ENCODE measurements at regions not wholly inside any gene's neighbourhood (a gene's known extent, or its start where the extent isn't known, plus 50 kb on each side); places are given as distances from the start of the nearest gene placed in this dataset.

GRCh38 chr11:80846442-80846841, 1405.6 kb upstream of the TENM4 start:
- no peaks in the 10 kb centered on the region for H3K36me3 ChIP-seq (ENCODE audit: insufficient read depth, low read length)
- no peak for TF ChIP-seq CTCF (IDR thresholded peaks at IDR 0.05)
- POLR2A ChIA-PET = interaction anchor here (0.5 kb wide), 1 partner anchor 14 kb away, joined by 3 read pairs; no protein-coding TSS in a partner anchor
- H3K27me3 ChIP-seq (ENCODE audit: control insufficient read depth in 1 of 2, insufficient read depth in 2 of 2, low read length in 2 of 2) = no peaks in the 10 kb centered on the region
- H3K36me3 Mint-ChIP-seq (ENCODE audit: low read depth) = no peaks in the 10 kb centered on the region
- DNase-seq (no peak), ATAC-seq (ENCODE audit: poor library complexity) (no peak)
- peaks cover 0 to 5% of the 10 kb centered on the region in 2 experiments for H3K9me3 ChIP-seq (ENCODE audit: control insufficient read depth in 1 of 2, insufficient read depth in 1 of 2, low read length in 2 of 2)
- peaks cover 9% of the 10 kb centered on the region for H3K9me3 Mint-ChIP-seq
- intact Hi-C loops (cut with DNase I, micrococcal nuclease) = no loop called here
- no peaks in the 10 kb centered on the region for H3K4me1 Mint-ChIP-seq (ENCODE audit: low read depth)
- no peak overlapping the region for H3K4me3 ChIP-seq (ENCODE audit: low read length)
- no peak overlapping the region for H3K27ac ChIP-seq (ENCODE audit: low read depth in 1 of 2, low read length in 2 of 2)
- H3K27ac Mint-ChIP-seq = no peak overlapping the region
- H3K4me1 ChIP-seq (ENCODE audit: insufficient read depth, low read length) = no peaks in the 10 kb centered on the region
- no peak overlapping the region for H3K4me3 Mint-ChIP-seq
- no peaks in the 10 kb centered on the region for H3K27me3 Mint-ChIP-seq
- CTCF ChIA-PET = no interaction called here

GRCh38 chr11:80844110-80844819, 1403.4 kb upstream of the TENM4 start:
- no peaks in the 10 kb centered on the region for H3K9me3 ChIP-seq (ENCODE audit: control insufficient read depth in 1 of 2, insufficient read depth in 1 of 2, low read length in 2 of 2)
- no peak overlapping the region for H3K27ac Mint-ChIP-seq
- DNase-seq (no peak), ATAC-seq (ENCODE audit: poor library complexity) (no peak)
- H3K4me1 Mint-ChIP-seq (ENCODE audit: low read depth) = no peaks in the 10 kb centered on the region
- CTCF ChIA-PET = interaction anchor here (1.4 kb wide), 1 partner anchor 17 kb away, joined by 3 read pairs; no protein-coding TSS in a partner anchor
- no peak overlapping the region for H3K4me3 Mint-ChIP-seq
- H3K4me3 ChIP-seq (ENCODE audit: low read length) = no peak overlapping the region
- POLR2A ChIA-PET = no interaction called here
- H3K4me1 ChIP-seq (ENCODE audit: insufficient read depth, low read length) = no peaks in the 10 kb centered on the region
- no peaks in the 10 kb centered on the region for H3K27me3 ChIP-seq (ENCODE audit: control insufficient read depth in 1 of 2, insufficient read depth in 2 of 2, low read length in 2 of 2)
- TF ChIP-seq CTCF (IDR thresholded peaks at IDR 0.05) = no peak
- H3K27me3 Mint-ChIP-seq = no peaks in the 10 kb centered on the region
- intact Hi-C loops (cut with DNase I, micrococcal nuclease) = no loop called here
- H3K9me3 Mint-ChIP-seq = peaks cover 9% of the 10 kb centered on the region
- H3K36me3 ChIP-seq (ENCODE audit: insufficient read depth, low read length) = no peaks in the 10 kb centered on the region
- no peaks in the 10 kb centered on the region for H3K36me3 Mint-ChIP-seq (ENCODE audit: low read depth)
- H3K27ac ChIP-seq (ENCODE audit: low read depth in 1 of 2, low read length in 2 of 2) = no peak overlapping the region

- Mint-ChIP-seq H3K9me3 (peaks cover 7% of the 10 kb centered on the region), H3K27ac (no peak overlapping the region), H3K4me1 (ENCODE audit: low read depth) (no peaks in the 10 kb centered on the region), H3K4me3 (no peak overlapping the region), H3K36me3 (ENCODE audit: low read depth) (no peaks in the 10 kb centered on the region), H3K27me3 (no peaks in the 10 kb centered on the region)
- CTCF ChIA-PET = interaction anchor here (1.4 kb wide), 1 partner anchor 16 kb away, joined by 3 read pairs; no protein-coding TSS in a partner anchor
- Histone ChIP-seq H3K36me3 (ENCODE audit: insufficient read depth, low read length) (no peaks in the 10 kb centered on the region), H3K9me3 (ENCODE audit: control insufficient read depth in 1 of 2, insufficient read depth in 1 of 2, low read length in 2 of 2) (no peaks in the 10 kb centered on the region), H3K4me3 (ENCODE audit: low read length) (no peak overlapping the region), H3K27ac (ENCODE audit: low read depth in 1 of 2, low read length in 2 of 2) (no peak overlapping the region), H3K27me3 (ENCODE audit: control insufficient read depth in 1 of 2, insufficient read depth in 2 of 2, low read length in 2 of 2) (no peaks in the 10 kb centered on the region), H3K4me1 (ENCODE audit: insufficient read depth, low read length) (no peaks in the 10 kb centered on the region)
- POLR2A ChIA-PET = no interaction called here
- intact Hi-C loops (cut with DNase I, micrococcal nuclease) = no loop called here
- ATAC-seq (ENCODE audit: poor library complexity) (no peak), DNase-seq (no peak)
- no peak for TF ChIP-seq CTCF (IDR thresholded peaks at IDR 0.05)
Measured at GRCh38 chr11:80843266-80843974, 1402.6 kb upstream of the TENM4 start.

Data from CD4-positive, alpha-beta T cell (primary cell).